Epidermal melanocyte (primary cell): ENCODE measurements at regions not wholly inside any gene's neighbourhood (a gene's known extent, or its start where the extent isn't known, plus 50 kb on each side); places are given as distances from the start of the nearest gene placed in this dataset.
"Not testable (repeated sequence)": the region's sequence is repeated elsewhere in the genome, so short reads cannot be mapped to it uniquely, and the experiment has no call there.

ENCODE experiments used
- DNase-seq: peaks from one replicate; pipeline ENCODE4 v3.0.0; 2011; ENCODE audit warnings: low spot score; ENCODE audit not compliant: insufficient read length

DNA sequence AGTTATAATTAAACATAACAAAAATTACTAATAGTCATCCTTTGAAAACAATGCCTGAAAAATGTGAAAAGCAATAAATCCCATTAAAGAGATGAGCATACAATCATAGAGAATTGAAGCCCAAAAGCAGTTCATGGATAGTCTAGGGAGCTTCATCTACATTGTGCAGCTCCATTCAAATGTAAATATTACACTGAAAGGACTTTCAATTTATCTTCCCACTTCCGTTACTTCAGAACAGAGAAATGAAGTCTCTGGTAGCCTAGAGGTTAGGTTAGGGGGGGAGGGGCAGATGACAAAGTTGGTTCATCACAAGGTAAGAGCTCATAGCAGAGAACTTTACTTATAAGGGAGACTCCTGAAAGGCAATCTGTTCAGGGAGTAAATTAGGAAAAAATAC, 126.6 kb upstream of the RGPD4 start:
- DNase-seq: no peak

DNA sequence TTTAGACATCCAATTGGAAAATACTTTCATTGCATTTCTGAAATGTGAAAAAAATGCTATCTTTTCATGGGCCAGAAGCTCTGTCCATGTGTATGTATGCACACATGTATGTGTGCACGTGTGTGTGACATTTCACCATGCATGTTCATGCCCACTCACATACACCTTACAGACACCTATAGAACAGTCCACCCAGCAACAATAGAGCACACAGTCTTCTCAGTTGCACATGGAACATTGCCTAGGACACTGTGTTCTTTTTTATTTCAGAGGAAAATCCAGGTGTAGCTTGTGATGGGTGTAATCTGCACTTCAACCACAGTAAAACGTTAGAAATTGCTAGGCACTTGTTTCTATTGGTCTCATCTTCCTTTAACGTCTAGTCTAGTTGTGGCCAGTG, 114.8 kb upstream of the RGPD4 start:
- no peak for DNase-seq

- DNase-seq: no peak
Measured at GRCh38 chr2:107712857-107713256, 113.8 kb upstream of the RGPD4 start.

GRCh38 chr2:107717661-107718060, 109.0 kb upstream of the RGPD4 start:
- DNase-seq: no peak

DNA sequence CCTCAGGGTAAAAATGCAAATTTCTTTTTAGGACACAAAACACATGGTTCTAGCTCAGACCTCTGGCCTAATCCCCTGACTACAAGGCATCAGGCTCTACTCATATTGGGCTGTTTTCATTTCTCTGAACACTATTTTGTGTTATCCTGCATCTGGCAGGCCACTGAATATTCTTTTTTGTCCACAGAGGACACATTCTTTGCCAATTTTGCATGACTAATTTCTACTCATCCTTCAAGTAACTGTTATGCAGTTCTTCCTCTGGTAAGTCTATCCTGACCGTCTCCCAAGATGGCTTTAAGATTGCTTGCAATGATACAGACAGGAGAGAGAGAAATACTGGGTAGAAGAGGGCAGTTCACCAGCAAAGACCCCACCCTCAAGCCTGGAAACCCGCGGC, 107.6 kb upstream of the RGPD4 start:
- DNase-seq: no peak

GRCh38 chr2:107719836-107720235, 106.9 kb upstream of the RGPD4 start:
- DNase-seq: no peak

GRCh38 chr2:107721178-107721577, 105.5 kb upstream of the RGPD4 start:
- no peak for DNase-seq

DNA sequence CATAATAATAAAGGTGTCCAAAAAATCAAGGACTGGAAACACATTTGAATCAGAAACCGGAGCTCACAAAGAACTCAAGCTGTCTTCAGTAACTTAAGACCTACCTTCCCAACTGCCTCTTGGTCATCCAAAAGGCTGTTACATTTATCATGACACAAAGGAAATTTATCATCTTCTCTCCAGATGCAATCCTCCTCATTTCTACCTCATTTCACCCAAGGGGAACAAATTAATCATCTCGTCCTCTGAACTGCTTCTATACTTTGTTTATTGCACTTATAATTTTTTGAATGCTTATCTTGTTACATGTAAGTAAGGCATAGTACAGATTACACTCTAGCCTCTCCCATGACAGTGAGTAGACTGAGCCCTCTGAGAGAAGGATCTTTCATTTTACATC, 105.1 kb upstream of the RGPD4 start:
- no peak for DNase-seq

DNA sequence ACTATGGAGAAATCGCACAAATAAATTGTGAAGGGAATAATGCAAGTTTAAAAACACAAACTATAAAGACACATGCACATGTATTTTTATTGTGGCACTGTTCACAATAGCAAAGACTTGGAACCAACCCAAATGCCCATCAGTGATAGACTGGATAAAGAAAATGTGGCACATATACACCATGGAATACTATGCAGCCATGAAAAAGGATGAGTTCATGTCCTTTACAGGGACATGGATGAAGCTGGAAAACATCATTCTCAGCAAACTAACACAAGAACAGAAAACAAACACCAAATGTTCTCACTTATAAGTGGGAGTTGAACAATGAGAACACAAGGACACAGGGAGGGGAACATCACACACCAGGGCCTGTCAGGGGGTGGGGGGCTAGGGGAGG, 100.9 kb upstream of the RGPD4 start:
- DNase-seq: not testable (repeated sequence)

DNA sequence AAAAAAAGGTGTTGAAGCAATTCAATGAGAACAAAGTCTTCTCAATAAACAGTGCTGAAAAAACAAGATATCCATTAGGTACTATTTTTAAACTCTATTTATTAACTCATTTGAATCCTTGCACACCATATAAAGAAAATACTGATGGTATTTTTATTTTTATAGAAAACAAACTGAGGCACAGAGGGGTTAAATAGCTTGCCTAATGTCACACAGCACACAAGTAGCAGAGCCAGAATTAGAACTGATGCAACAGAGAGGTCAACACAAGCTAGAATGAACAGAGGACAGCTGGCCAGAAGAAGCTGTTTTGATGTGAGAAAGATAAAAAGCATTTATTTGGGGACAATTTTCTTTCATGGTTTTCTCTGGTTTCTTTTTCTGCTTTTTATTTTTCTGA, 99.4 kb upstream of the RGPD4 start:
- no peak for DNase-seq

- DNase-seq: no peak
Measured at GRCh38 chr2:107728586-107728985, 98.1 kb upstream of the RGPD4 start.

DNA sequence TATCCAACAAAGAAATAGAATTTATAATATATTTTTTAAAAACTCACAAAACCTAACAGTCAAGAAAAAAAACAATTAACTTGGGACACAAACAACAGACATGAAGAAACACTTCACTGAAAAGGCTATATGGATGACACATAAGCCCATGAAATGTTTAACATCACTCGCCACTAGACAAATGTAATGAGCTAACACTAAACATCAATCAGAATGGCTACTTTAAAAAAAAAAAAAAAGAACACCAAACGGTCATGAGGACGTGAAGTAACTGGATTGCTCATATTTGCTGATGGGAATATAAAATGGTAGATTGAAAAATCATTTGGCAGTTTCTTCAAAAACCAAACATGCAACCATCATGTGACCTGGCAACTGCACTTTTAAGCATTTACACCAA, 97.3 kb upstream of the RGPD4 start:
- DNase-seq: no peak

DNA sequence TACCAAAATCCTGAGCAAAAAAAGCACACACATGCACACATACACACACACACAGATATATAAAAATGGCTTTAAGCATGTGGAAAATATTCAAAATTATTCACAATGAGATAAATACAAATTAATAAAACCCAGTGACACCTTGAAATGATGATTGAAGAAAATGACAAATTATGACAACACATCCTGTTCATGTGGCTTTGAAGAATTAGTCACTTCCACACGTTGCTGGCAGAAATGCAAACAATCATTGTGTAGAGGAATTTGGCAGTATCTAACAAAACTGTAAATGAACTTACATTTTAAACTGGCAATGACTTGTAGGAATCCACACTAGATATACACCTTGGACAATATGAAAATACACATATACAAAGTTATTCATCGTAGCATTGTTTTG, 95.8 kb upstream of the RGPD4 start:
- no peak for DNase-seq

GRCh38 chr2:107731435-107731834, 95.3 kb upstream of the RGPD4 start:
- no peak for DNase-seq

DNA sequence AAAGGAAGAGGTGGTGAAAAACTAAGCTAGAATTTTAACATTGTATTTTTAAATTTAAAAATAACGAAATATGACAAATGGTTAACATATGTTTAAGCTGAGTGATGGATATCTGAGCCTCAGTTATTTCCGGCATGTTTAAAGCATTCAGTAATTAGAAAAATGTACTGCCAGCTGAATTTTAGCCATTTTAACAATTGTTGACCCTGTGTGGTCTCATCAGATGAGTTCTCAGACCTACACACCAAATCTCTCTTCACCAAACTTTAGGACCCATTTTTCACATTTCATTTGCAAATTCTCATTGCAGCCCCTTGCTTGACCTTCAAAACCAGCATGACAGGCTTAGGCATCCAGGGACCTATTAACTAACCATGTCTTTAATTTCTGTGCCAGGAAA, 91.5 kb upstream of the RGPD4 start:
- no peak for DNase-seq

DNA sequence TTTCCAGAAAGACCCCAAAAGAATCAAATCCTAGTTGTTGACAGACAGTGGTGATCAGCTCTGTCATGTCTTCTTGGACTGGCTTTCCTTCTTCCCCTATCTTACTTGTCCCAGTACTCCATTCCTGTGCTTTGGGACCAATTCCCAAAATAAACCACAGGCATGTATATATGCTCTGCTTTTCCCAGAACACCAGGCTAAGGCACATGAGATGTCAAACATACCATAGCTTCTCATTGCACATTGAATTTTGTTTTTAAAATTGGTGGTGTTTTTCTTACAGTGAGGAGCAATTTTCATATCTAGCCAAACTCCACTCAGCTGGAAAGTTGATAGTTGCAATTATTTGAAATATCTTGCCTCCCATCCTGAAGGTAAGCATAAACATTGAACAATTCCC, 88.9 kb upstream of the RGPD4 start:
- DNase-seq: no peak

GRCh38 chr2:107738266-107738665, 88.4 kb upstream of the RGPD4 start:
- no peak for DNase-seq

DNA sequence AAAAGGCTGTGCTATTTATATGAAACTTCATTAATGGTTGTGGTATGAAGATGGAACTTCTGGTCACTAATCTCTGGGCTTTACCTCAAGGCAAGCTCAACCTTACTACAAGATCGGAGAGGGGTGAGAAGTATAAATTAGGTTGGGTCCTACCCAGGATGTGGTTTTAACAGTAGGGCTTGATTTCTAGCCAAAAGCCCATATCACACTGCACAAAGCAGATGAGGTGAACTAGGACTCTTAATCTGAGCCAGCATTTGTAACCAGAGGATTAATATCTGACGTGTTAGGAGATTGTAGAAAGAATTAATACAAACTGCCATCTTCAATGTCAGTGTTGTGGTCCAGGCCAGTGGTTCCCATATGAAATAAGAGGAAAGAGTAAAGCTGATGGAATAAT, 86.4 kb upstream of the RGPD4 start:
- no peak for DNase-seq

- DNase-seq: no peak
Measured at GRCh38 chr2:107742460-107743027, 84.1 kb upstream of the RGPD4 start.

- DNase-seq: no peak
Measured at GRCh38 chr2:107743274-107743673, 83.4 kb upstream of the RGPD4 start.

GRCh38 chr2:107745100-107745499, 81.6 kb upstream of the RGPD4 start:
- DNase-seq: no peak

GRCh38 chr2:107746552-107747198, 80.0 kb upstream of the RGPD4 start:
- not testable (repeated sequence) for DNase-seq

DNA sequence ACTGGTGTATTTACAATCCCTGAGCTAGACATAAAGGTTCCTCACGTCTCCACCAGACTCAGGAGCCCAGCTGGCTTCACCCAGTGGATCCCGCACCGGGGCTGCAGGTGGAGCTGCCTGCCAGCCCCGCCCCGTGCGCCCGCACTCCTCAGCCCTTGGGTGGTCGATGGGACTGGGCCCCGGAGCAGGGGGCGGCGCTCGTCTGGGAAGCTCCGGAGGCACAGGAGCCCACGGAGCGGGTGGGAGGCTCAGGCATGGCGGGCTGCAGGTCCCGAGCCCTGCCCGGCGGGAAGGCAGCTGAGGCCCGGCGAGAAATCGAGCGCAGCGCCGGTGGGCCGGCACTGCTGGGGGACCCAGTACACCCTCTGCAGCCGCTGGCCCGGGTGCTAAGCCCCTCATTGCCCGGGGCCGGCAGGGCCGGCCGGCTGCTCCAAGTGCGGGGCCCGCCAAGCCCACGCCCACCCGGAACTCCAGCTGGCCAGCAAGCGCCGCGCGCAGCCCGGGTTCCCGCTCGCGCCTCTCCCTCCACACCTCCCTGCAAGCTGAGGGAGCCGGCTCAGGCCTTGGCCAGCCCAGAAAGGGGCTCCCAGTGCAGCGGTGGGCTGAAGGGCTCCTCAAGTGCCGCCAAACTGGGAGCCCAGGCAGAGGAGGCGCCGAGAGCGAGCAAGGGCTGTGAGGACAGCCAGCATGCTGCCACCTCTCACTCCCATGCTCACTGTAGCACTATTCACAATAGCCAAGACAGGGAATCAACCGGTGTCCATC, 79.3 kb upstream of the RGPD4 start:
- DNase-seq: not testable (repeated sequence)
